H4 (cell line): ENCODE measurements at regions not wholly inside any gene's neighbourhood (a gene's known extent, or its start where the extent isn't known, plus 50 kb on each side); places are given as distances from the start of the nearest gene placed in this dataset.
"Not testable (repeated sequence)": the region's sequence is repeated elsewhere in the genome, so short reads cannot be mapped to it uniquely, and the experiment has no call there.

Source experiments
- DNase-seq: peaks from one replicate; pipeline ENCODE4 v3.0.0-alpha.2; 2015; ENCODE audit warnings: low spot score

GRCh38 chr4:60656171-60656570 is 544.0 kb upstream of the ADGRL3 start:
- DNase-seq: no peak

GRCh38 chr4:60657041-60657440 is 543.1 kb upstream of the ADGRL3 start:
- no peak for DNase-seq

DNA sequence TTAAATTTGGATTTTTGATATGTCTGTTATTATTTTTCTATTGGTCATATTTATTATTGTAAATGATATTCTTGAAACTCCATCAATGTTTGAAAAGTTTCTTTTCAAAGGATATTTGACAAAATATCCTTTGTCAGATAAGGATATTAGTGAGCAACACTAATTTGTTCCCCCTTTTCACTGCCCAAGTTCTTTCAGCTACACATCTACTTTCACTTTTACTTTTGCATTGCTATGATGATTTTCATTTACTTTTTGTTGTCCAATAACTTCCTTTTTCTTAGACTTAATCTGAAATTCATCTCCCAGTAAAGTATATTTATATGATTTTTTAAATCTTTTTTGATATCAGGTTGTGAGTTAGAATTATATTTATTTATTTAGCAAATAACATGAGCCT is 542.3 kb upstream of the ADGRL3 start:
- no peak for DNase-seq

DNA sequence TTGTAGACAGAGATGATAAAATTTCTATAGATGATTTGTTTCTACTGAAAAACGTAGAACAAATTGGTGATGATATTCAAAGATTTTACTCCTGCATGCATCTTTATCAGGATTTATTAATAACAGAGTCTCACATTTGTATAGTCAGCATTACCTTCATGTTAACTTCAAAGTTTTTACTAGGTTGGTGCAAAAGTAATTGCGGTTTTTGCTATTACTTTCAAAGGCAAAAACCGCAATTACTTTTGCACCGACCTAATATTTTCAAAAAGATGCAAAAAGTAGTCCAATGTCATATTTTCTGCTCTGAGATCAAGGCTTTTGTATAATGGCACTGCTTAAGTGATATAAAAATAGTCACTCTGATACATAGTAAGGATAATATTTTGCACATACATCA is 536.4 kb upstream of the ADGRL3 start:
- DNase-seq: no peak

GRCh38 chr4:60682901-60683300 is 517.2 kb upstream of the ADGRL3 start:
- no peak for DNase-seq

DNA sequence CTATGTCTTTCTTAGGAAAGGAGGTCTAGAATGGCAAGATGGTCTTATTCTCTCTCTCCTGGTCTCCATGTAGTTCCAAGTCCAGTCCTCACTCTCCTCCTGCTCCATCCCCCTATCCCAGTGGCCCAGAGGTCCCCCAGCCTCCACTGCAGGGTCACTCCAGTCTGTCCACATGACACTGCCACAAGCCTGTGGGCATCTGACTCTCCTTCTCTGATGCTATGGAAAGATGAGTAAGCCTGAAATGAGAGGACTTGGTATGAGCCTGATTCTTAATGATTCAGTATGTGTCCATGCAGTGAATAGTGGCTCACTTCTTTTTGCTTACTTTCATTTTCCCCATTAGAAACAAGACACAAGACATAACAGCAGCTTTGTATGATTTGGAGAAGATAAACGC is 516.8 kb upstream of the ADGRL3 start:
- DNase-seq: no peak

- no peak for DNase-seq
These were observed 516.2 kb upstream of the ADGRL3 start for GRCh38 chr4:60683973-60684372.

DNA sequence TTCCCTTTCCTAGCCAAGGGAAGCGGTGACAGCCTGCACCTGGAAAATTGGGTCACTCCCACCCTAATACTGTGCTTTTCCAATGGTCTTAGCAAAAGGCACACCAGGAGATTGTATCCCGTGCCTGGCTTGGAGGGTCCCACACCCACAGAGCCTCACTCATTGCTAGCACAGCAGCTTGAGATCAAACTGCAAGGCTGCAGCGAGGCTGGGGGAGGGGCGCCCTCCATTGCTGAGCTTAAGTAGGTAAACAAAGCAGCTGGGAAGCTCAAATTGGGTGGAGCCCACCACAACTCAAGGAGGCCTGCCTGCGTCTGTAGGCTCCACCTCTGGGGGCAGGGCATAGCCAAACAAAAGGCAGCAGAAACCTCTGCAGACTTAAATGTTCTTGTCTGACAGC is 504.1 kb upstream of the ADGRL3 start:
- DNase-seq: not testable (repeated sequence)

DNA sequence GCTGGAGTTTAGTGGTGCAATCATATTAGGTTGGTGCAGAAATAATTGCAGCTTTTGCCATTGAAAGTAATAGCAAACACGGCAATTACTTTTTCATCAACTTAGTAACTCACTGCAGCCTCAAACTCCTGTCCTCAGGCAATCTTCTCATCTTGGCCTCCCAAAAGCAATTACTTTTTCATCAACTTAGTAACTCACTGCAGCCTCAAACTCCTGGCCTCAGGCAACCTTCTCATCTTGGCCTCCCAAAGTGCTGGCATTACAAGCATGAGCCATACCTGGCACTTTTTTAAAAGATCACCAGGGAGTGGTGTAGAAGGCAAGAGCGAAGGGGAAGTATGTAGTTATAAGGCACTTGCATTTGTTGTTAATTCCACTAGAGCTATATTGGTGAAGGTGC is 491.1 kb upstream of the ADGRL3 start:
- no peak for DNase-seq

DNA sequence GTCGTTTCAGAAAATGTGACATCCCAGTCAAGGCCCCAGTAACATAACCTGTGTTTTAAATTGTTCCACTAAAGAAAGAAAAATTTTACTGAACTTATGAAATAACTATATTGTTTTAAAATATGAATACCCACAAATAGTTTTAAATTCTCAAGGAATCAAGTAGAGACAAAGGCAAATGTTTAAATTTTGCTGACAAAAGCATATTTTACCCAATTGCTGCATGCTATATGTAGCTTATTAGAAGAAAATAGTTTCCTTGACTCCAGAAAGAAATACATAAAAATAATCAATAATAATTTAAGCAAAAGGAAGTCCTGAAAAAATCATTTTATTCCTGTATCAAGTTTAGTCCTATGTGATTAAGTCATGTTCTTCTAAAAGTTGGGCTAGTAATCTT is 481.3 kb upstream of the ADGRL3 start:
- no peak for DNase-seq

DNA sequence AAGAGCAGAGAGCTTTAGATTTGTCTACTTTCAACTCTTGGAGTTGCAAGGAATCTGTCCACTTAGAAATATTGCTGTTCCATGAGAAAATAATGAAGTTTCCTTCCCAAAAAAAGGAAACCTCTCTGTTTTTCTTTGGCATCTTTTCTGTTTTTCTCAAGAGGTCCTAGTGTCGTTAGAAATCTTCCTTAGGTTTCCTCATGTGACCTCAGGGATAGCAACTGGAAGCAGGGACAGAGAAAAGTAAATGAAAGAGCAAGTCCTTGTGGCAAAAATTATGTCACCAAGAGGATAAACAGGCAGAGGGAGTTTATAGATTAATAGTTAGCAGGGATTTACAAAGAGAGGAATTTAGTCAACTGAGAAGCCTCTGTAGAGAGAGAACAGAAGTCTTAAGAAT is 478.4 kb upstream of the ADGRL3 start:
- no peak for DNase-seq

DNA sequence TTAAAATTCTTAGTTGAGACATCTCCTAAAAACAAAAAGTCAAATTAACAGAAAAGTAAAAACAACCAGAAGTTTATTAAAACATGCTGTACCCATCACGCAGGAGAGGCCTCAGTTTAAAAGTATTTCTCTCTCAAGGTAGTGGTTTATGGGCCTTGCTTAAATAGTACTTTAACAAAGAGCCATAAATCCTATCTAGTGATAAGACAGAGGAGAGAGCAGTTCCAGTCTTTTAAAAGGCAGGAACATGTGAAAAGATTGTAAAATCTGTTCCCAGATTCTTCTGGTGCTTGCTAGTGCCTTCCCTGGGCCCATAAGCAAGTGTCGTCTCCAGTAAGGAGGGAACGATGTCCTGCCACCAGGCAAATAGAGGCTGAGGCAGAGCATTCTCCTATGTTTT is 476.3 kb upstream of the ADGRL3 start:
- DNase-seq: no peak

DNA sequence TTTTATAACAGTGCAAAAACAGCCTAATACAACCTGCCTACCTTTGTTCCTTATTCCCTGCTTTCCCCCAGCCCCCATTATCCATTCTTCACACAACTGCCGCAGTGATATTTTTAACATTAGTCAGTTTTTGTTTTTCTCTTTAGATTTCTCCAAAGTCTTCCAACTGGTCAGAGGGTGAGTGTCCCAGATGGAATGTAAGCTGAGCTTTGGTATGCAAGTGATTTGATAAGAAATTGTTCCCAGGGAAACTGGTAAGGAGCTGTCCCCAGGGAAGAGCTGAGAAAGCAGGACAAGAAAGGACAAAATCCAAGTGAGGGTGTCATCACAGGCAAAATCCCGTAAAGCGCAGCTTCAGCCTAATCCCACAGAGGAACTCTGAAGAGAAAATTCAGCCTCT is 475.5 kb upstream of the ADGRL3 start:
- peak; percentile 8 for DNase-seq

- no peak for DNase-seq
These were observed 473.3 kb upstream of the ADGRL3 start for GRCh38 chr4:60726779-60727178.

DNA sequence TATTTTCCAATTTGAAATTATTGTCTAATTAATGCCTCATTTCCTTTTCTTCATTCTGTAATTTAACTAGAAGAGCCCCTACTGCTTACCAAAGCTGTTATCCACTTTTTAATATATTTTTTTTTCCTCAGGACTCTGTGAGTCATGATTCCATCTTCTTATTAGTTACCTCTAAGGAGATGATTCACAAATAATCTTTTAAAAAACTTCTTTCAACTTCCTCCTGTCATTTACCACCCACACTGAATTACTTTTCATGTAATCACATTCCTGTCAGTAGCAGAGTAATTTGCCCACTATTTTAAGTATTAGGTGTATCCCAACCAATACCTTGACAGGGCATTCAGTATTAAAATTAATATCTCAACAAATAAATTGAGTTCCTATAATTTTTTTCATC is 470.9 kb upstream of the ADGRL3 start:
- no peak for DNase-seq

- DNase-seq: not testable (repeated sequence)
These were observed 470.4 kb upstream of the ADGRL3 start for GRCh38 chr4:60729764-60730163.

- no peak for DNase-seq
These were observed 462.3 kb upstream of the ADGRL3 start for GRCh38 chr4:60737858-60738257.

- DNase-seq: no peak
These were observed 456.5 kb upstream of the ADGRL3 start for GRCh38 chr4:60743654-60744053.

- no peak for DNase-seq
These were observed 455.4 kb upstream of the ADGRL3 start for GRCh38 chr4:60744767-60745166.

DNA sequence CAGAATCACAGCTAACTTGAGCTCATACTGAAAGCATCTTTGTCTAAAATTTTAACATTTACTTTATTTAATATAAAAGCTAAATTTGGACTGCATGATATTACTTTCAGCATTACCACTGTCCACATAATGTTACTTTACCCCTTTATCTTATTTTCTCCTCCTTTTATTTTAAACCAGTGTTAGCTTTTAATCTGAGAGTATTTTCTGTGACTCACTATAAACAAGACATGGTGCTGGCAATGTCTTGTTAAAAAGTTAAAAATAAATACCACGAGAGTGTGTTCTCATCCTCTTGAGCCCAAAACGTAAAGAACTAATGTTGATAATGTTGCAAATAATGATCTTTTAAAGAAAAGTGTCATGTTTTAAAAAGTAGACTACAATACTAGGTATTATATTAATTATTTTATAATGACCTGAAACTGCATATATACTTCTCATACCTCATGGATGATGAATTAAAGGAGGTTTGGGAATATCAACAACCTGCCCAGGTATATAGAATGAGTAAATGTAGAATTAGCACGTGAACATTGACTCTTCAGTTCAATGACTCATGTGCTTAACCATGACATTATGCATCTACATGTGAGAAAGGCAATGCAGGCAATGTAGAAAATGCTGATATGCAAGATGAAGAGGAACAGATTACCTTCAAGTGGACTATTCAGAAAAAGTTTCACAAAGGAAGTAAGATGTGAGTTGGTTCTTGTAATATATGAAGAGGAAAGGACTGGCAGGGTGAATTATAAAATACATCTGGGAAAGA is 454.1 kb upstream of the ADGRL3 start:
- no peak for DNase-seq

DNA sequence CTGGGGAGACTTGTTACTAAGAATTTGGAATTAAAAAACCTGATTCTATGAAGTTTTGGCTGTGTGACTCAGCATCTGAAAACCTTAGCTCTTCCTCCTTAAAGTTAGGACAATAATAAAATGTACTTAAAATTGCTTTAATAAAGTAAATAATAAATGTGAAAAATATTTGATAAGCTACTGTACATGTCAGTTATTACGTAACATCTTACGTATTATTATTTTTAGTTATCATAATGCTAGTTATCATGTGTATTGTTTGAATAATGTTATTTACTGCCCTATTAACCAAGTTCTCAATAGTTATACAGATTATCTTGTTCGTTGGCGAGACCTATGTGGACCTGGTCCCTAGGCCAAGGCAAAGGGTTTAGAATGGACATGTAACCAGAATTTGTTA is 449.2 kb upstream of the ADGRL3 start:
- DNase-seq: no peak

DNA sequence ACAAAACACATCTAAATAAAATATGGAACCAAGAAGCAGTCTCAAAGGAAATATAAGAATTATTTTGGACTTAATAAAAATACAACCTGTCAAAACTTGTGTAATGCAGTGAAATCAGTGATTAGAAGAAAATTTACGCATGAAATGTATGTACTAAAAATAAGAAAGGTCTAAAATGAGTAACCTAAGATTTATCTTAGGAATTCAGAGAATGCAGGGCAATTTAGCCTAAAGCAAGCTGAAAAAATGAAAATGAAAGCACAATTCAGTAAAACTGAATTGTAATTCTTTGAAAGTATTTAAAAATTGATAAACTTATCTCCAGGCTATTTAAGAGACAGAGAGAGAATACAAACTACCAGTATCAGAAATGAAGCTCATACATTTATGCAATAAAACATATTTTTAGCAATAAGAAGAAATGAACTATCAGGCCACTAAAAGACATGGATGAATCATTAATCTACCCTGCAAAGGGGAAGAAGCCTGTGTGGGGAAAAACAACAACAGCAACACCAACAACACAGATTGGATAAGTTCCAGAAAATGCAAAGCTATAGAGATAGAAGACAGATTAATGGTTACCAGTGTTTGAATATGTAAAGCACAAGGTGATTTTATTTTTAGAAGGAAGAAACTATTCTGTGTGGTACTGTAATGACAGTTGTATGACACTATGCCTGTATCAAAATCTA is 442.0 kb upstream of the ADGRL3 start:
- DNase-seq: no peak

- no peak for DNase-seq
These were observed 440.4 kb upstream of the ADGRL3 start for GRCh38 chr4:60759518-60760245.
